Stimulated activated CD4-positive, alpha-beta T cell treated with anti-CD3 and anti-CD28 coated beads, Interleukin-1b, Interleukin-23, amount 100 ng/mL, for 24 hours (primary cell): ENCODE measurements at regions not wholly inside any gene's neighbourhood (a gene's known extent, or its start where the extent isn't known, plus 50 kb on each side); places are given as distances from the start of the nearest gene placed in this dataset.

Experiments
- DNase-seq, 4 experiments: peaks; one replicate each; pipeline ENCODE4 v3.0.0-alpha.2; 2020; ENCODE audit warnings: low read depth in 4 of 4, low spot score in 1 of 4

DNA sequence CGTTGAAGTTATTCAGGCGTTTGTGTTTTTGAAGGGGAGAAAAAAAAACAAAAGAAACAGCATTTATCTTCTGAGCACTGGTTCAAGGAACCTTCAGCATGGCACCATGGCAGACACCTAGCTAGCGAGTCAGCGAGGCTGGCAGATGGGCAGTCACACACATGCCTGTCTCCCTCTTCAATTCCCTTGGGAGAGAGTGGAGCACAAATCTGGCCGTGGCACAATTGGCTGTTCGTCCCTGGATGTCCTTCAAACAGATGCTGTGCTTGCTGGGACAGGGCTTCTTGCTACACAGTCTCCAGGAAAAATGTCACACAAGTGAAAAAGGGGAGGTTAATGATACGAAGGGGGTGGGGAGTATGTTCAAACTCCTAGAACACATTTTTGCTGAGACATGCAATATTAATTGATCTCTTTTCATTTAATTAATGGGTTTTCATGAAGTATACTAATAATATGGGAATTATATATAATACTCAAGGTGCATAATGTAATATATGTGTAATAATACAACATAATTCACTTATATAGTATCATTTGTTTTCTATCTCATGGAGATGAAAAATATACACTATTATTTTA is 1674.5 kb upstream of the SLC10A2 start:
- DNase-seq, result no peak

GRCh38 chr13:104737713-104738112 is 1671.5 kb upstream of the SLC10A2 start:
- DNase-seq, result no peak

DNA sequence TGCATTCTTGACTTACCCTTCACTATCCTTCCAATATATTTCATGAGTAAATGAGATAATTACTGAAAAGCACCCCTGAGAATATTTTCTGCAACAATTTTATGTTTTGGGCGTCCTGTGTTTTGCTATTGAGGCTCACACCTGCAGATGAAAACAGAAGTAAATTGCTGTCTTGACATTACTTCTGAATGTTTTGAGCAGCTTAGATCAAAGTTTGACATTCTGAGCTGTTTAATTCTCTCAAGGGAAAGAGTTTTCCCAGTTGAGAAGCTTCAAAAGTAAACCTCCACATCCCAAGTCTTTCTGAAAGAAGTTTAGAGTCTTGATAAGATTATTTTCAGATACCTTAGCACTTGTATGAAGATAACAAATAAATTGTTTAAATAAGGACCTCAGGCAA is 1667.2 kb upstream of the SLC10A2 start:
- no peak for DNase-seq

DNA sequence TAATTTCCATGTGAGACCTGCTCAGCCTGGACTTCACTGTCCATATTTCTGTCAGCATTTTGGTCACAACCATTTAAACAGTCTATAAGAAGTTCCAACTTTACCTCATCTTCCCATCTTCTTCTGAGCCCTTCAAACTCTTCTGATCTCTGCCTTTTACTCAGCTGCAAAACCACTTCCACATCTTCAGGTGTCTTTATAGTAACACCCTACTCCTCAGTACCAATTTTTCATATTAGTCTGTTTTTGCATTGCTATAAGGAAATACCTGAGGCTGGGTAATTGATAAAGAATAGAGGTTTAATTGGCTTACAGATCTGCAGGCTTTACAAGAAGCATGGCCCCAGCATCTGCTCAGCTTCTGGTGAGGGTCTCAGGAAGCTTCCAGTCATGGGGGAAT is 1648.9 kb upstream of the SLC10A2 start:
- no peak for DNase-seq

DNA sequence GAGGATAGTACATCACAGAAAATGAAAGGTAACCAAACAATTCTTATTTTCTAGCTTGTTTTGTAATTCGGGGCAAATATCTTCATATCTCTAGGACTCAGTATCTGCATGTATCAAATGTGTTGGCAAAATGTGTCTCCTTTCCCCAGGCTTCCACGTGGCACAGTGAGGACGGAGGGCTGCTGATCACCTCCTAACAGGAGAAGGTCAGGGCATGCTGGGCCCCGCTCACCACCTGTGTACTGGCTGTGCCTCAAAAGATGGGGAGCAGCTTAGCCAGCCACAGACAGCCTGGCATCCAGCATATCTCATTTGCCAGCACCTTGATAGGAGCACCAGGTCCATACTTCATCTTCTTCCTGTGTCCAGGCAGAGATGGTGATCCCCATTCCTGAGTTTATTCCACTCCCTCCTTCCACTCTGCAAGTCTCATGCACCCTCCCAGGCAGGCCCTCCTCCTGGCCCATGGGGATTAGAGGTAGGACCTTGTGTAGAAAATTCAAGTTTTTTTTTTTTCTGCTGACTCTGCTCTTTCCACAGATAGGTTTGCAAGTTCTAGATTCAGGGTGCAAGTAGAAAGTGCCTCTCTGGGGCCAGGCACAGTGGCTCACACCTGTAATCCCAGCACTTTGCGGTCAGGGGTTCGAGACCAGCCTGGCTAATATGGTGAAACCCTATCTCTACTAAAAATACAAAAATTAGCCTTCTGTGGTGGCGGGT is 1639.0 kb upstream of the SLC10A2 start:
- DNase-seq, result no peak

DNA sequence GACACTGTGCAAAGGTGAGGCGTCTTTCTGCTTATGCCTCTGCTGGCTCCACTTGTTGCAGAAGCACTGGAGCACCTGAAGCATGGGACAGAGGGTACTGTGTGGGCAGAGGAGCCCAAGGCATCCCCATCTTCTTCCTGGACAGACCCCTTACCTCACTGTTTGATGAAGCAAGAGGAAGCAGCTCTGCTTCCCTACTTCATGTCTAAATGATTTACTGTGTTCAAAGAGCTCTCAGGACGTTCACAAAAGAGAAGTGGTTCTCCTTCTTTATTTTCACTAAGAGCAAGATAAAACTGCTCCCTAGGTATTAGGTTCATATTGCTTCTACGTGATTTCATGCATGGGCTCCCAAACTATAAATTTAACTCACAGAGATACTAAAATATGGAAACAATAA is 1635.4 kb upstream of the SLC10A2 start:
- DNase-seq, result no peak

DNA sequence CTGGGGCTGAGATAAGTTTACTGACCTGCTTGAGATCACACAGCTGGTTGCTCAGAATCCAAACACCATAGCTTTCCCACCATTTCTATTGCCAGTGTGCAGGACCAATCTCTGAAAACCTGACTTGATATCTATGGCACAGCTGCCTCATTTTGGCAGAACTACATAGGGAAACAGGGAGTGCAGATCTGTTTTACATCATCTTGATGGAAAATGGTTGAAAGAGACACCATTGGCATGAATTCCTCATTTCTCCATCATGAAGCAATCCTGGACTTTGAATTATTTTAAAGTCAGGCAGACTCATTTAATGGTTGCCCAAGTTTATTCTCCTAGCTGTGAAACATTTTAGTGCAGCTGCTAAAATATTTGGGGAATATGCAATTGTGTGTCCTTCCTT is 1628.2 kb upstream of the SLC10A2 start:
- DNase-seq, result no peak

DNA sequence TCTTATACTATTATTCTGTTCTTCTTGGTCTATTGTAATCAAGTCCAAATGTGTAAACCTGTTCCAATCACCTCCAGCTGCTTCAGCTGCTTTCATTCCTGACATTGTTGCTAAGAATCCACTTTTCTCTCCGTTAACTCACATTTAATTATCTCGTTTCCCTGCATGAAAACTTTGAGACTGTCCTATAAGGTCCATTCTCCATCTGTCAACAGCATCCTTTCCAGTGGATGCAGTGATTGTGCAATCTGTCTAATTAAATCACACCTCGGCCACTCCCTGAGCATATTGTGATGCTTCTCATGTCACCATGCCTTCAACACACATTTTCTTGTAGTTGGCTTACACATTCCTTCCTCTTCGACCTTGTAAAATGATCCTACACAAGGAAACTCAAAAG is 1626.9 kb upstream of the SLC10A2 start:
- no peak for DNase-seq

DNA sequence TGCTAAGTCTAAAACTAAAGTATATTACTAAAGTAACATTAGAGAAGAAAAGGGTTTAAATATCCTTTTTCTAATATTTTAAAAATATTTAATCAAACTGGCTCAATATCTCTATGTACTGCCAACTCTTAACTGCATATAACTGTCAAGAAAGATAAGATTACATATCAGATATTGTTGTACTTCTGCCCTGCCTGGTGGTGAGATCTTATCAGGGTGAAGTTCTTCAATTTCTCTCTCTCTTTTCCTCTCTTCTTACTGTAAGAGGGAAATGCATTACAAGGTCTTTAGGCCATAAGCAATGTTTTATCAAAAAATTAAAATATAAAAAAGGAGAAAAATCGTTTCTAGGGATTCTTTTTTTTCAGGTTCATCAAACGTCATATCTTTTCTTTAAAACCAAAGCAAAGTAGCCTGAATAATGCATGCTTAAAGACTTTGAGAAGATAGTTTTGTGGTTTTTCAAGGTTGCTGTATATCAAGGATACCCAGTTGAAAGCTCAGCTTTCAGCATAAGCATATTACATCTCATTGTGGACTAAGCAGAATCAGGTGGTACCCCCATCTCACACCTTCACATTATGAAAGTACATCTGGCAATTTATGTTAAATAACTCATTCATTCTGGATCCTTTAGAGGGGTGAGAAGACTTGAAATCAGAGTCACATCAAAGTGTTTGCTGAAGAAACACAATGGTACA is 1625.7 kb upstream of the SLC10A2 start:
- no peak for DNase-seq

- DNase-seq, result no peak
Observed at GRCh38 chr13:104686484-104686883, 1620.3 kb upstream of the SLC10A2 start.

GRCh38 chr13:104683789-104684188 is 1617.6 kb upstream of the SLC10A2 start:
- DNase-seq, result no peak

DNA sequence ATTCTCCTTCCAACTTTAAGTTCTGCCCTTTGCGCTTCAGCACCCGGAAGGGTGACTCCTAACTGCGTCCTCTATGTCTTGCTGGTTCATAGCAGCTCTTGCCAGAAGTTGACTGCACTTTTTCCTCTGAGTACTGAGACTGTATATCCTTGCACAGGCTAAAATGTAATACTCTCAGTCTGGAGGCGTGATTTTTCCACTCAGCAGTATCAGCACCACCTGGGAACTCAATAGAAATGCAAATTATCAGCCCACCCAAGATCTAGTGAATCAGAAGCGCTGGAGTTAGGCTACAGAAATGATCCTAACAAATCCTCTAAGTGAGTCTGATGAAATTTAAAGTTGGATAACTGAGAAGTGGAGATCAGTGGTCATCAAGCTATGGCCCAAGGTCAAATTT is 1611.9 kb upstream of the SLC10A2 start:
- no peak for DNase-seq

GRCh38 chr13:104671901-104672300 is 1605.7 kb upstream of the SLC10A2 start:
- DNase-seq, result no peak

DNA sequence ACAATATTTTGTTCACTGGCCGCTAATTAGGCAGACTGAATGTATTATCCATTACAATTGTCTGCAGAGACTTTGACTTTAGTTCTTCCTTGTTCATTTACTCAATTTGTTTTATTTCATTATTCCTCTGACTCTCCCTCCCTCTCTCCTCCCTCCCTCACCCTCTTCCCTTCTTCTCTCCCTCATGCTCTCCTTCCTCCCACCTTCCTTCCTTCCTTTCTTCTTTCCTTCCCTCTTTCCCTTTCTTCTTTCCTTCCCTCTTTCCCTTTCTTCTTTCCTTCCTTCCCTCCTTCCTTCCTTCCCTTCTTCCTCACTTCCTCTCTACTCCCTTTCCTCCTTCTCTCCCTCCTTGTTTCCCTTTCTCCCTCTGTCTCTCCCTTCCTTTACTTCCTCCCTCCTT is 1591.0 kb upstream of the SLC10A2 start:
- DNase-seq, result no peak

- no peak for DNase-seq
Observed at GRCh38 chr13:104650431-104650830, 1584.2 kb upstream of the SLC10A2 start.

GRCh38 chr13:104648291-104648690 is 1582.1 kb upstream of the SLC10A2 start:
- no peak for DNase-seq

DNA sequence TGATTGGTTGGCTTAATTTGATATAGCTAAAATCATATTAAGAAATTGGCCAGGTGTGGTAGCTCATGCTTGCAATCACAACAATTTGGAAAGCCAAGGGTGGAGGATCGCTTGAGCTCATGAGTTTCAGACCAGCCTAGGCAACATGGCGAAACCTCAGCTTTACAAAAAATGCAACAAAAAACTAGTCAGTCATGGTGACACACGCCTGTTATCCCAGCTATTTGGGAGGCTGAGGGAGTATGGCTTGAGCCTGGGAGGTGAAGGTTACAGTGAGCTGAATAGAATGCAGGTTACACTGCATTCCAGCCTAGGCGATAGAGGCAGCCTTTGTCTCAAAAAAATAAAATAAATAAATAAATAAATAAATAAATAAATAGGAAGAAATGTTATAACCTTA is 1579.6 kb upstream of the SLC10A2 start:
- DNase-seq, result no peak

- no peak for DNase-seq
Observed at GRCh38 chr13:104641309-104641708, 1575.1 kb upstream of the SLC10A2 start.

DNA sequence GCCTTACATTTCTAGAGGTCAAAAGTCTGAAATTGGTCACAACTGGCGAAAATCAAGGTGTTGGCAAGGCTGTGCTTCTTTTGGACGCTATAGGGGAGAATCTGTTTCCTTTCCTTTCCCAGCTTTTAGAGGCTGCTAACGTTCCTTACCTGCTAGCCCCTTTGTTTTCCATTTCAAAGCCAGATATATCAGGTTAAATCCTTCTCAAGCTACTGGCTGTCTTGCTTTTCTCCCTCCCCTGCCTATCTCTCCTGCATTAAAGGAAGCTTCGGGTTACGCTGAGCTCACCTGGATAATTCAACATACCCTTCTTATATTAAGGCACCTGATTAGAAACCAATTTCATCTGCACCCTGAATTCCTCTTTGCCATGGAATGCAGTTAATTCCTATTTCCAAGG is 1569.7 kb upstream of the SLC10A2 start:
- DNase-seq, result no peak

DNA sequence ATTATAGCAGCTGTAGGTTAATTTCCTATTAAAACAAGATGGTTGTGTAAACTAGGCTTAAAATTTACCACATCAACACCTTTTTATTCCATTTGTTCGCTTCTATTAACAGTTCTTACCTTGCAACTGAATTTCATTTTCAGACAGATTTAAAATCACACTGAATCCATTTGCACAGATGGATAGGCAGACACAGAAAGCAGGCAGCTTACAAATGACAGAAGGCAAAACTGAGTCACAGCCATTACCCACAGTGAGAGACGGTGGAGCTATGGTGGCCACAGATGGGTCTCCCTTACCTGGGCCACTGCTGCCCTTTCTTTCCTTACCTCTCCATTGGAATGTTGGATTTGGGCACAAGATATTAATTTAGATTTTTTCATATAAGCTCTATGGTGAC is 1567.8 kb upstream of the SLC10A2 start:
- DNase-seq, result no peak

DNA sequence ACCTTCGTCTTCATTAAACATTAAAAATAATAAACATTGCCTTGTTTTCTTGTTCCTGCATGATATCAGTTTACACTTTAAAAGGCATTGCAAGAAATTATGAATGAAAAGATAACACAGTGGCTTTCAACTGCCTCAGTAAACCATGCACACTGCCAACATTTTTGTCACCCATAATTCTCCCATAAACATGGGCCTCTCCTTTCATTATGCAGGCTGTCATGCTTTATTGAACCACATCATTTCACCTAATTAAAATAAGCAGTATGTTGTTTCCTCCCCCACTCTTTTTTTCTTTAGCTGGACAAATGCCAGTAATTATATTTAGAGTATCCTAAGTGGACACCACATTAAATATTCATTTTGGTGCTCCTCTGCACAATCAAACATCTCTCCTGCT is 1566.5 kb upstream of the SLC10A2 start:
- DNase-seq, result no peak

- no peak for DNase-seq
Observed at GRCh38 chr13:104625201-104625600, 1559.0 kb upstream of the SLC10A2 start.

DNA sequence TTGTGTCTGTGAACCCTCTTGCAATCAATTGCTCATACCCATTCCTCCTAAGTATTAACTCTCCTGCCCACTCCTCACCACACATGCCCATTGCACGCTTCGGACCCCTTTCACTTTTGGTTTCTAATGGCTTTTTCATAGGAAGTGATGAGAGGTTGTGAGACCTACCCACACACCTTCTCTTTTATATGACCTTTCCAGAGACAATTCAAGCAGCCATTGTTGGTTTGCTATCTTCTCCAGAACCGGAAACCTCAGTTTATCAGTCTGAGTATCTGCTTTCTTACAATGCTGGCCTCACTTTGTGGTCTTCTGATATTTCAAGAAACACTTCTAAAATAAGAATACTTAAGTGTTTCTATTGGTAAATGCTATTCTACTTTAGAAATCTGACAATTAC is 1550.8 kb upstream of the SLC10A2 start:
- no peak for DNase-seq
